Keratinocyte (primary cell): ENCODE measurements at regions not wholly inside any gene's neighbourhood (a gene's known extent, or its start where the extent isn't known, plus 50 kb on each side); places are given as distances from the start of the nearest gene placed in this dataset.

Experiments used
- DNase-seq: peaks from one replicate; pipeline ENCODE4 v3.0.0-alpha.2; 2011; ENCODE audit warnings: low read depth, missing footprints, low spot score
- FAIRE-seq: peaks from 2 replicates; lab custom pipeline; 2011; peaks lifted over from hg19 to GRCh38; lab: Jason Lieb, UNC
- H2AFZ ChIP-seq: 2 replicates; pipeline ENCODE4 v1.6.0; 2012; ENCODE audit warnings: low read length, control low read depth, inconsistent platforms; ENCODE audit not compliant: control insufficient read depth
- H3K27ac ChIP-seq: 2 replicates; pipeline ENCODE4 v1.5.1; 2011; ENCODE audit warnings: low read length; ENCODE audit not compliant: control insufficient read depth, insufficient read depth
- H3K27me3 ChIP-seq: 3 replicates; pipeline ENCODE4 v1.6.0; 2011; ENCODE audit warnings: low read length; ENCODE audit not compliant: control insufficient read depth, insufficient read depth; ENCODE audit errors: extremely low read depth
- H3K36me3 ChIP-seq, 2 experiments: 2 replicates in 1 of 2; 3 replicates in 1 of 2; pipeline ENCODE4 v1.5.1; 2011; ENCODE audit warnings: low read length in 2 of 2, mild to moderate bottlenecking in 1 of 2; ENCODE audit not compliant: control insufficient read depth in 2 of 2, insufficient read depth in 2 of 2; ENCODE audit errors: extremely low read depth in 1 of 2
- H3K4me1 ChIP-seq: 3 replicates; pipeline ENCODE4 v1.5.1; 2011; ENCODE audit warnings: low read length; ENCODE audit not compliant: control insufficient read depth, insufficient read depth; ENCODE audit errors: extremely low read depth
- H3K4me2 ChIP-seq: 3 replicates; pipeline ENCODE4 v1.6.0; 2011; ENCODE audit warnings: low read depth, low read length; ENCODE audit not compliant: control insufficient read depth, insufficient read depth; ENCODE audit errors: extremely low read depth
- H3K4me3 ChIP-seq, 3 experiments: fragments of 200-600 bp in 1 of 3; sonication (generic) in 1 of 3; 2 replicates in 2 of 3; 3 replicates in 1 of 3; pipeline ENCODE4 v1.5.1; 2011 to 2016; ENCODE audit warnings: low read length in 3 of 3, mild to moderate bottlenecking in 3 of 3, control low read depth in 2 of 3, inconsistent platforms in 1 of 3, low read depth in 1 of 3, mixed read lengths in 1 of 3, mixed run types in 1 of 3, moderate library complexity in 1 of 3; ENCODE audit not compliant: control insufficient read depth in 2 of 3, insufficient read depth in 2 of 3; ENCODE audit errors: extremely low read depth in 1 of 3
- H3K79me2 ChIP-seq: 2 replicates; pipeline ENCODE4 v1.6.0; 2012; ENCODE audit warnings: low read length; ENCODE audit not compliant: control insufficient read depth, insufficient read depth
- H3K9ac ChIP-seq: 3 replicates; pipeline ENCODE4 v1.6.0; 2011; ENCODE audit warnings: low read length; ENCODE audit not compliant: control insufficient read depth, insufficient read depth; ENCODE audit errors: extremely low read depth
- H3K9me1 ChIP-seq: 3 replicates; pipeline ENCODE4 v1.6.0; 2011; ENCODE audit warnings: low read length; ENCODE audit not compliant: control insufficient read depth, insufficient read depth; ENCODE audit errors: extremely low read depth
- H3K9me3 ChIP-seq: 2 replicates; pipeline ENCODE4 v1.5.1; 2012; ENCODE audit warnings: low read depth, low read length; ENCODE audit not compliant: control insufficient read depth
- H4K20me1 ChIP-seq: 3 replicates; pipeline ENCODE4 v1.6.0; 2011; ENCODE audit warnings: low read length; ENCODE audit not compliant: control insufficient read depth, insufficient read depth; ENCODE audit errors: extremely low read depth
- EZH2 ChIP-seq: IDR thresholded peaks from one replicate; pipeline ENCODE4 v1.6.1; 2012; ENCODE audit warnings: inconsistent platforms, mild to moderate bottlenecking, low read length, moderate library complexity
- dilution Hi-C: fragments of 300-500 bp; cut with MboI; formaldehyde crosslinking; loops from one replicate; pipeline ENCODE4 v1.7.0; 2020; ENCODE audit warnings: low sequenced_read_pairs; ENCODE audit not compliant: extremely low pct_ligation_motif_present
- TF ChIP-seq, protein P1 (sequence below), 3 experiments: IDR thresholded peaks in 1 of 3; conservative IDR thresholded peaks in 1 of 3; optimal IDR thresholded peaks in 1 of 3; 2 replicates in 2 of 3; 3 replicates in 1 of 3; pipeline versions ENCODE3 to v1.5.1; 2011; ENCODE audit warnings: low read length in 3 of 3, mild to moderate bottlenecking in 3 of 3, moderate library complexity in 2 of 3, control low read depth in 1 of 3, inconsistent platforms in 1 of 3; ENCODE audit not compliant: insufficient read depth in 2 of 3; ENCODE audit errors: extremely low read depth in 1 of 3

DNA sequence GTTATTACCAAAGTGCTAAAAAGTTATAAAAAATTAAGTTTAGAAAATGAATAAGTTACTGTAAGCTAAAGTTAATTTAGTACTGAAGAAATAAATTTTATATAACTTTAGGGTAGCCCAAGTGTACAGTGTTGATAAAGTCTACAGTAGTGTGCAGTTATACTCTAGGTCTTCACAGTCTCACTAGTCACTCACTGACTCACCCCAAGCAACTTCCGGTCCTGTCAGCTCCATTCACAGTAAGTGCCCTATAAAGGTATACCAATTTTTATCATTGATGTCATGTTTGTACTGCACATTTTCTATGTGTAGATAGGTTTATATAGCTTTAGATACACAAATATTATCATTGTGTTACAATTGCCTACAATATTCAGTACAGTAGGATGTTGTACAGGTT, 518.3 kb upstream of the PIK3C3 start:
- Histone ChIP-seq H2AFZ (no peak overlapping the region), H4K20me1 (no peaks in the 10 kb centered on the region), H3K9me1 (no peaks in the 10 kb centered on the region), H3K9me3 (no peaks in the 10 kb centered on the region), H3K4me2 (no peak overlapping the region), H3K79me2 (no peaks in the 10 kb centered on the region), H3K27me3 (no peaks in the 10 kb centered on the region), H3K4me3 (no peak overlapping the region), H3K4me1 (no peaks in the 10 kb centered on the region), H3K9ac (no peak overlapping the region), H3K36me3 (no peaks in the 10 kb centered on the region), H3K27ac (no peak overlapping the region)
- DNase-seq (no peak), FAIRE-seq (no peak)
- dilution Hi-C loops: no loop called here
- TF ChIP-seq EZH2: no peak
- TF ChIP-seq, protein P1, sequence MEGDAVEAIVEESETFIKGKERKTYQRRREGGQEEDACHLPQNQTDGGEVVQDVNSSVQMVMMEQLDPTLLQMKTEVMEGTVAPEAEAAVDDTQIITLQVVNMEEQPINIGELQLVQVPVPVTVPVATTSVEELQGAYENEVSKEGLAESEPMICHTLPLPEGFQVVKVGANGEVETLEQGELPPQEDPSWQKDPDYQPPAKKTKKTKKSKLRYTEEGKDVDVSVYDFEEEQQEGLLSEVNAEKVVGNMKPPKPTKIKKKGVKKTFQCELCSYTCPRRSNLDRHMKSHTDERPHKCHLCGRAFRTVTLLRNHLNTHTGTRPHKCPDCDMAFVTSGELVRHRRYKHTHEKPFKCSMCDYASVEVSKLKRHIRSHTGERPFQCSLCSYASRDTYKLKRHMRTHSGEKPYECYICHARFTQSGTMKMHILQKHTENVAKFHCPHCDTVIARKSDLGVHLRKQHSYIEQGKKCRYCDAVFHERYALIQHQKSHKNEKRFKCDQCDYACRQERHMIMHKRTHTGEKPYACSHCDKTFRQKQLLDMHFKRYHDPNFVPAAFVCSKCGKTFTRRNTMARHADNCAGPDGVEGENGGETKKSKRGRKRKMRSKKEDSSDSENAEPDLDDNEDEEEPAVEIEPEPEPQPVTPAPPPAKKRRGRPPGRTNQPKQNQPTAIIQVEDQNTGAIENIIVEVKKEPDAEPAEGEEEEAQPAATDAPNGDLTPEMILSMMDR (optimal IDR thresholded peaks at IDR 0.05 in 1 of 3, IDR thresholded peaks at IDR 0.05 in 1 of 3, conservative IDR thresholded peaks at IDR 0.05 in 1 of 3; ENCODE audit: extremely low read depth in 1 of 3, insufficient read depth in 2 of 3, low read length in 3 of 3): no peak

DNA sequence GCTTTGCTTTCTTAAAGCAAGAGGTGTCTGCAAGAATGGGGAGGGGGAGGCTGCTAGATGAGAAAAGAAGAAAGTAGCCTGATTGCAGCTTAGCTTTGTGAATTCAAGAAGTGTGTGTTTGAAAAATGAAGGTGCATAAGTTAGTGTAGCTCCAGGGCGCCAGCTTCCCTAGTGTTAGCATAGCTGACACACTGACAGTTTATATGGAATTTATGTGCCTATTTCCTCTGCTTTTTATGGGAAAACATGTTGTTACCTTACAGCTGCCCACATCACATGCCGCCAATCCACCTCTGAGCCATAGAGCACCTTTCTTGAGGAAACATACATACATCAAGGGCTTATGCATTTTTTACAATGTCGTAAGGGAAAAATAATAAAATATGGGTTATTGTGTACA, 536.4 kb upstream of the PIK3C3 start:
- Histone ChIP-seq H3K9ac (no peak overlapping the region), H4K20me1 (no peaks in the 10 kb centered on the region), H3K4me1 (no peaks in the 10 kb centered on the region), H3K27me3 (no peaks in the 10 kb centered on the region), H3K79me2 (no peaks in the 10 kb centered on the region), H2AFZ (no peak overlapping the region), H3K4me2 (no peak overlapping the region), H3K36me3 (no peaks in the 10 kb centered on the region), H3K9me1 (no peaks in the 10 kb centered on the region), H3K27ac (no peak overlapping the region), H3K9me3 (no peaks in the 10 kb centered on the region), H3K4me3 (no peak overlapping the region)
- no peak for FAIRE-seq
- dilution Hi-C loops: no loop called here
- TF ChIP-seq, protein P1 (optimal IDR thresholded peaks at IDR 0.05 in 1 of 3, IDR thresholded peaks at IDR 0.05 in 1 of 3, conservative IDR thresholded peaks at IDR 0.05 in 1 of 3; ENCODE audit: extremely low read depth in 1 of 3, insufficient read depth in 2 of 3, low read length in 3 of 3): no peak
- TF ChIP-seq EZH2: no peak
- DNase-seq: no peak
